ENCODE measurements at regions not wholly inside any gene's neighbourhood (a gene's known extent, or its start where the extent isn't known, plus 50 kb on each side); places are given as distances from the start of the nearest gene placed in this dataset.

DNA sequence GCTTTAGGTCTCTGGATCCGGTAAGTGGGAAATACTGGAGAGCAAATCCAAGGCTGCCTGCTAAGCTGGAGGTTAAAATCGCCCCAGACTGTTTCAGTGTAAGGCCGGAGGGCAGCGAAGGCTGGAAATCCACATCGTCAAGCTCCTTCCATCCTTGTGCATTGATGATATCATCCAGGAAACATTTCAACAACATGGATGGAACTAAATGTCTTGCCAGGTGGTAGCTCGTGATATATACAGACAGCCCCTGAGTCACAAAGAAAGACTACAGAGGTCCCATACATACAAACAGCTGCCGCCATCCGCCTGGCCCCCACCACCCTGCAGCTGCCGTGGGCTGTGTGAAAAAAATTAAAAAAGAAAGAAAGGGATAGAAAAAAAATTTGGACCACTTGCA, 148.9 kb upstream of the RBPJ start:
- TF ChIP-seq, protein P1, sequence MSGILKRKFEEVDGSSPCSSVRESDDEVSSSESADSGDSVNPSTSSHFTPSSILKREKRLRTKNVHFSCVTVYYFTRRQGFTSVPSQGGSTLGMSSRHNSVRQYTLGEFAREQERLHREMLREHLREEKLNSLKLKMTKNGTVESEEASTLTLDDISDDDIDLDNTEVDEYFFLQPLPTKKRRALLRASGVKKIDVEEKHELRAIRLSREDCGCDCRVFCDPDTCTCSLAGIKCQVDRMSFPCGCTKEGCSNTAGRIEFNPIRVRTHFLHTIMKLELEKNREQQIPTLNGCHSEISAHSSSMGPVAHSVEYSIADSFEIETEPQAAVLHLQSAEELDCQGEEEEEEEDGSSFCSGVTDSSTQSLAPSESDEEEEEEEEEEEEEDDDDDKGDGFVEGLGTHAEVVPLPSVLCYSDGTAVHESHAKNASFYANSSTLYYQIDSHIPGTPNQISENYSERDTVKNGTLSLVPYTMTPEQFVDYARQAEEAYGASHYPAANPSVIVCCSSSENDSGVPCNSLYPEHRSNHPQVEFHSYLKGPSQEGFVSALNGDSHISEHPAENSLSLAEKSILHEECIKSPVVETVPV (CRISPR knock-in tag; IDR thresholded peaks at IDR 0.05): no peak
- TF ChIP-seq ZFP3 (CRISPR knock-in tag; IDR thresholded peaks at IDR 0.05) (no peak), ARNTL (CRISPR knock-in tag; IDR thresholded peaks at IDR 0.05; ENCODE audit: borderline replicate concordance, low read depth) (no peak), RARB (CRISPR knock-in tag; IDR thresholded peaks at IDR 0.05) (no peak), ESRRG (CRISPR knock-in tag; IDR thresholded peaks at IDR 0.05) (no peak), ZC3H10 (CRISPR knock-in tag; IDR thresholded peaks at IDR 0.05) (no peak)
- TF ChIP-seq, protein P2, sequence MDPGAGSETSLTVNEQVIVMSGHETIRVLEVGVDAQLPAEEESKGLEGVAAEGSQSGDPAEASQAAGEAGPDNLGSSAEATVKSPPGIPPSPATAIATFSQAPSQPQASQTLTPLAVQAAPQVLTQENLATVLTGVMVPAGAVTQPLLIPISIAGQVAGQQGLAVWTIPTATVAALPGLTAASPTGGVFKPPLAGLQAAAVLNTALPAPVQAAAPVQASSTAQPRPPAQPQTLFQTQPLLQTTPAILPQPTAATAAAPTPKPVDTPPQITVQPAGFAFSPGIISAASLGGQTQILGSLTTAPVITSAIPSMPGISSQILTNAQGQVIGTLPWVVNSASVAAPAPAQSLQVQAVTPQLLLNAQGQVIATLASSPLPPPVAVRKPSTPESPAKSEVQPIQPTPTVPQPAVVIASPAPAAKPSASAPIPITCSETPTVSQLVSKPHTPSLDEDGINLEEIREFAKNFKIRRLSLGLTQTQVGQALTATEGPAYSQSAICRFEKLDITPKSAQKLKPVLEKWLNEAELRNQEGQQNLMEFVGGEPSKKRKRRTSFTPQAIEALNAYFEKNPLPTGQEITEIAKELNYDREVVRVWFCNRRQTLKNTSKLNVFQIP (CRISPR knock-in tag; IDR thresholded peaks at IDR 0.05; ENCODE audit: borderline replicate concordance, low read depth): no peak
- TF ChIP-seq, protein P3, sequence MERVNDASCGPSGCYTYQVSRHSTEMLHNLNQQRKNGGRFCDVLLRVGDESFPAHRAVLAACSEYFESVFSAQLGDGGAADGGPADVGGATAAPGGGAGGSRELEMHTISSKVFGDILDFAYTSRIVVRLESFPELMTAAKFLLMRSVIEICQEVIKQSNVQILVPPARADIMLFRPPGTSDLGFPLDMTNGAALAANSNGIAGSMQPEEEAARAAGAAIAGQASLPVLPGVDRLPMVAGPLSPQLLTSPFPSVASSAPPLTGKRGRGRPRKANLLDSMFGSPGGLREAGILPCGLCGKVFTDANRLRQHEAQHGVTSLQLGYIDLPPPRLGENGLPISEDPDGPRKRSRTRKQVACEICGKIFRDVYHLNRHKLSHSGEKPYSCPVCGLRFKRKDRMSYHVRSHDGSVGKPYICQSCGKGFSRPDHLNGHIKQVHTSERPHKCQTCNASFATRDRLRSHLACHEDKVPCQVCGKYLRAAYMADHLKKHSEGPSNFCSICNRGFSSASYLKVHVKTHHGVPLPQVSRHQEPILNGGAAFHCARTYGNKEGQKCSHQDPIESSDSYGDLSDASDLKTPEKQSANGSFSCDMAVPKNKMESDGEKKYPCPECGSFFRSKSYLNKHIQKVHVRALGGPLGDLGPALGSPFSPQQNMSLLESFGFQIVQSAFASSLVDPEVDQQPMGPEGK (CRISPR knock-in tag; IDR thresholded peaks at IDR 0.05; ENCODE audit: borderline replicate concordance): no peak
